ENCODE measurements at regions not wholly inside any gene's neighbourhood (a gene's known extent, or its start where the extent isn't known, plus 50 kb on each side); places are given as distances from the start of the nearest gene placed in this dataset.

DNA sequence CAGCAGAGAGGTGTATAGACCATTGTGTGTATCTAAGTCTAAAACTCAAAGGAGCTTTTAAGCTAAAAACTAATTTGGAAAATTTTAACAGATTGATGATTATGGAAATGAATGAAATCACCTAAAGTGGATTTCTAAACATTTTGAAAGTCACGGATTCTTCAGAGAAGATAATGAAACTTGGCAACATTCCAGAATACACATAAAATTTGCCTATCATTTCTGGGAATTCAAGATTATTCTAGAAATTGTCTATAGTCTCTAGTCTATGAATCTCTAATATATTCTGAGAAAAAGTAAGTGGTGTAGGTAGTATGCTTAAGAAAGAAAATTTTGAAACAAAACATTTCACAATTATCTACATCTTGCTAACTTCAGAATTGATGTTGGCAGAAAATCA is 1117.9 kb upstream of the CNTN5 start:
- in situ Hi-C loops (cut with MboI): no loop called here
- POLR2A ChIA-PET: interaction anchor here (1.3 kb wide), 1 partner anchor 9 kb away, joined by 4 read pairs; no protein-coding TSS in a partner anchor
- no peaks in the 10 kb centered on the region for H3K27me3 ChIP-seq (ENCODE audit: control insufficient read depth in 2 of 2, insufficient read depth in 2 of 2, low read length in 2 of 2)
- ATAC-seq (no peak), FAIRE-seq (no peak), DNase-seq (ENCODE audit: extremely low read depth in 1 of 4, low spot score in 3 of 4) (no peak)
- H4K20me1 ChIP-seq (replicated peaks; ENCODE audit: control insufficient read depth, insufficient read depth, low read length): no peaks in the 10 kb centered on the region
- intact Hi-C loops (cut with micrococcal nuclease): no loop called here
- H3K36me3 ChIP-seq (ENCODE audit: control insufficient read depth, insufficient read depth, low read length): no peaks in the 10 kb centered on the region
- TF ChIP-seq NFIC (IDR thresholded peaks at IDR 0.05) (peak; percentile 89), HNRNPLL (IDR thresholded peaks at IDR 0.05; ENCODE audit: low read depth, low read length, poor library complexity, severe bottlenecking) (no peak), NFIX (CRISPR knock-in tag; IDR thresholded peaks at IDR 0.05; ENCODE audit: low read depth) (peak; percentile 56; the same call in 1 of the 2 replicates), RBM34 (IDR thresholded peaks at IDR 0.05; ENCODE audit: borderline replicate concordance, insufficient read depth, low read length) (no peak)
- no peaks in the 10 kb centered on the region for H3K79me2 ChIP-seq (ENCODE audit: control insufficient read depth, insufficient read depth, low read length)
- no peaks in the 10 kb centered on the region for H3K4me1 ChIP-seq (replicated peaks in 1 of 2; ENCODE audit: control insufficient read depth in 2 of 2, insufficient read depth in 2 of 2, low read length in 2 of 2)
- H3K9me3 ChIP-seq (replicated peaks; ENCODE audit: control insufficient read depth, insufficient read depth, low read depth, low read length): no peaks in the 10 kb centered on the region; the same call in 1 of the 2 replicates
- no peaks in the 10 kb centered on the region for H3K9me1 ChIP-seq (ENCODE audit: control insufficient read depth, insufficient read depth, low read length)
- H2AFZ ChIP-seq (ENCODE audit: low read depth, low read length): peak overlapping the region; percentile 30; the same call in 1 of the 2 replicates
- H3K4me2 ChIP-seq (ENCODE audit: insufficient read depth, low read length): no peak overlapping the region
- H3K9ac ChIP-seq (ENCODE audit: insufficient read depth in 1 of 2, low read depth in 2 of 2, low read length in 2 of 2): no peak overlapping the region
- no peak overlapping the region for H3K4me3 ChIP-seq
- CTCF ChIA-PET (ENCODE audit: low intra/inter-chr PET ratio): no interaction called here
- 36% methylated on average over 1 of the region's 1 CpG for WGBS (ENCODE audit: insufficient coverage, low coverage, missing lambda C conversion rate)
- no TSS peak for BruUV-seq (replicated peaks)
- no peak overlapping the region for H3K27ac ChIP-seq (ENCODE audit: extremely low read depth, low read depth, low read length)

GRCh38 chr11:97905101-97905500 is 1115.6 kb upstream of the CNTN5 start:
- H3K4me3 ChIP-seq: no peak overlapping the region
- no peak for DNase-seq (ENCODE audit: extremely low read depth in 1 of 4, low spot score in 3 of 4)
- CTCF ChIA-PET (ENCODE audit: low intra/inter-chr PET ratio): no interaction called here
- ATAC-seq: no peak
- POLR2A ChIA-PET: no interaction called here
- in situ Hi-C loops (cut with MboI) (no loop called here), intact Hi-C loops (cut with micrococcal nuclease) (no loop called here)
- H2AFZ ChIP-seq (ENCODE audit: low read depth, low read length): no peak overlapping the region; the same call in 1 of the 2 replicates
- H4K20me1 ChIP-seq (replicated peaks; ENCODE audit: control insufficient read depth, insufficient read depth, low read length): no peaks in the 10 kb centered on the region
- no peak overlapping the region for H3K4me2 ChIP-seq (ENCODE audit: insufficient read depth, low read length)
- H3K27ac ChIP-seq (ENCODE audit: extremely low read depth, low read depth, low read length): no peak overlapping the region
- H3K27me3 ChIP-seq (ENCODE audit: control insufficient read depth in 2 of 2, insufficient read depth in 2 of 2, low read length in 2 of 2): no peaks in the 10 kb centered on the region
- H3K9ac ChIP-seq (ENCODE audit: insufficient read depth in 1 of 2, low read depth in 2 of 2, low read length in 2 of 2): no peak overlapping the region
- H3K9me1 ChIP-seq (ENCODE audit: control insufficient read depth, insufficient read depth, low read length): no peaks in the 10 kb centered on the region
- H3K36me3 ChIP-seq (ENCODE audit: control insufficient read depth, insufficient read depth, low read length): no peaks in the 10 kb centered on the region
- BruUV-seq (replicated peaks): no TSS peak
- H3K9me3 ChIP-seq (replicated peaks; ENCODE audit: control insufficient read depth, insufficient read depth, low read depth, low read length): no peaks in the 10 kb centered on the region
- no peaks in the 10 kb centered on the region for H3K79me2 ChIP-seq (ENCODE audit: control insufficient read depth, insufficient read depth, low read length)
- no peaks in the 10 kb centered on the region for H3K4me1 ChIP-seq (replicated peaks in 1 of 2; ENCODE audit: control insufficient read depth in 2 of 2, insufficient read depth in 2 of 2, low read length in 2 of 2)
- FAIRE-seq: no peak
- TF ChIP-seq, protein P1, sequence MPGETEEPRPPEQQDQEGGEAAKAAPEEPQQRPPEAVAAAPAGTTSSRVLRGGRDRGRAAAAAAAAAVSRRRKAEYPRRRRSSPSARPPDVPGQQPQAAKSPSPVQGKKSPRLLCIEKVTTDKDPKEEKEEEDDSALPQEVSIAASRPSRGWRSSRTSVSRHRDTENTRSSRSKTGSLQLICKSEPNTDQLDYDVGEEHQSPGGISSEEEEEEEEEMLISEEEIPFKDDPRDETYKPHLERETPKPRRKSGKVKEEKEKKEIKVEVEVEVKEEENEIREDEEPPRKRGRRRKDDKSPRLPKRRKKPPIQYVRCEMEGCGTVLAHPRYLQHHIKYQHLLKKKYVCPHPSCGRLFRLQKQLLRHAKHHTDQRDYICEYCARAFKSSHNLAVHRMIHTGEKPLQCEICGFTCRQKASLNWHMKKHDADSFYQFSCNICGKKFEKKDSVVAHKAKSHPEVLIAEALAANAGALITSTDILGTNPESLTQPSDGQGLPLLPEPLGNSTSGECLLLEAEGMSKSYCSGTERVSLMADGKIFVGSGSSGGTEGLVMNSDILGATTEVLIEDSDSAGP (CRISPR knock-in tag; IDR thresholded peaks at IDR 0.05): no peak
- TF ChIP-seq GTF2E2 (tag; IDR thresholded peaks at IDR 0.05) (no peak), POLR3G (IDR thresholded peaks at IDR 0.05; ENCODE audit: extremely low read depth, insufficient read length, insufficient replicate concordance) (no peak), SIRT6 (IDR thresholded peaks at IDR 0.05; ENCODE audit: low read depth, low read length) (no peak), ZNF551 (CRISPR knock-in tag; IDR thresholded peaks at IDR 0.05) (no peak), KLF13 (tag; IDR thresholded peaks at IDR 0.05; ENCODE audit: borderline replicate concordance, low read depth) (no peak)
- TF ChIP-seq, protein P2, sequence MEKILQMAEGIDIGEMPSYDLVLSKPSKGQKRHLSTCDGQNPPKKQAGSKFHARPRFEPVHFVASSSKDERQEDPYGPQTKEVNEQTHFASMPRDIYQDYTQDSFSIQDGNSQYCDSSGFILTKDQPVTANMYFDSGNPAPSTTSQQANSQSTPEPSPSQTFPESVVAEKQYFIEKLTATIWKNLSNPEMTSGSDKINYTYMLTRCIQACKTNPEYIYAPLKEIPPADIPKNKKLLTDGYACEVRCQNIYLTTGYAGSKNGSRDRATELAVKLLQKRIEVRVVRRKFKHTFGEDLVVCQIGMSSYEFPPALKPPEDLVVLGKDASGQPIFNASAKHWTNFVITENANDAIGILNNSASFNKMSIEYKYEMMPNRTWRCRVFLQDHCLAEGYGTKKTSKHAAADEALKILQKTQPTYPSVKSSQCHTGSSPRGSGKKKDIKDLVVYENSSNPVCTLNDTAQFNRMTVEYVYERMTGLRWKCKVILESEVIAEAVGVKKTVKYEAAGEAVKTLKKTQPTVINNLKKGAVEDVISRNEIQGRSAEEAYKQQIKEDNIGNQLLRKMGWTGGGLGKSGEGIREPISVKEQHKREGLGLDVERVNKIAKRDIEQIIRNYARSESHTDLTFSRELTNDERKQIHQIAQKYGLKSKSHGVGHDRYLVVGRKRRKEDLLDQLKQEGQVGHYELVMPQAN (IDR thresholded peaks at IDR 0.05; ENCODE audit: borderline replicate concordance): no peak
- TF ChIP-seq, protein P3, sequence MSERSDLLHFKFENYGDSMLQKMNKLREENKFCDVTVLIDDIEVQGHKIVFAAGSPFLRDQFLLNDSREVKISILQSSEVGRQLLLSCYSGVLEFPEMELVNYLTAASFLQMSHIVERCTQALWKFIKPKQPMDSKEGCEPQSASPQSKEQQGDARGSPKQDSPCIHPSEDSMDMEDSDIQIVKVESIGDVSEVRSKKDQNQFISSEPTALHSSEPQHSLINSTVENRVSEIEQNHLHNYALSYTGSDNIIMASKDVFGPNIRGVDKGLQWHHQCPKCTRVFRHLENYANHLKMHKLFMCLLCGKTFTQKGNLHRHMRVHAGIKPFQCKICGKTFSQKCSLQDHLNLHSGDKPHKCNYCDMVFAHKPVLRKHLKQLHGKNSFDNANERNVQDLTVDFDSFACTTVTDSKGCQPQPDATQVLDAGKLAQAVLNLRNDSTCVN (CRISPR knock-in tag; IDR thresholded peaks at IDR 0.05): no peak

Measured in K562 (cell line).